ENCODE measurements at regions not wholly inside any gene's neighbourhood (a gene's known extent, or its start where the extent isn't known, plus 50 kb on each side); places are given as distances from the start of the nearest gene placed in this dataset.

- no peak for TF ChIP-seq CTCF (IDR thresholded peaks at IDR 0.05; ENCODE audit: poor library complexity, severe bottlenecking)
- TF ChIP-seq REST (IDR thresholded peaks at IDR 0.05; ENCODE audit: borderline replicate concordance) = no peak
- TF ChIP-seq TAF1 (IDR thresholded peaks at IDR 0.05; ENCODE audit: low read depth) = no peak
- no peak for TF ChIP-seq RAD21 (conservative IDR thresholded peaks at IDR 0.05)
- TF ChIP-seq EZH2 (IDR thresholded peaks at IDR 0.05; ENCODE audit: borderline replicate concordance, insufficient read depth, low read length, poor library complexity, severe bottlenecking) = no peak
- no peak for TF ChIP-seq EP300 (conservative IDR thresholded peaks at IDR 0.05; ENCODE audit: poor library complexity, severe bottlenecking)
- TF ChIP-seq POLR2AphosphoS5 (IDR thresholded peaks at IDR 0.05) = no peak
- no peak for TF ChIP-seq SMC3 (conservative IDR thresholded peaks at IDR 0.05; ENCODE audit: poor library complexity)
- TF ChIP-seq MXI1 (conservative IDR thresholded peaks at IDR 0.05; ENCODE audit: poor library complexity, severe bottlenecking) = no peak
Observed at GRCh38 chr3:104676241-104676640, 690.5 kb upstream of the ALCAM start.
